Endothelial cell of umbilical vein (primary cell): ENCODE measurements at regions not wholly inside any gene's neighbourhood (a gene's known extent, or its start where the extent isn't known, plus 50 kb on each side); places are given as distances from the start of the nearest gene placed in this dataset.

Source experiments
- BruUV-seq: library from RNA; stranded (reverse); fragments of 400-500 nt; replicated peaks from 2 replicates; lab custom pipeline; 2021; lab: Mats Ljungman, UMichigan
- CTCF ChIA-PET: fragments of 300-600, 350-600 bp; sonication (Branson Sonifier 250); formaldehyde crosslinking; loops from one replicate; lab custom pipeline; 2021; ENCODE audit warnings: antibody characterized with exemption, inconsistent platforms; lab: Charles Lee
- POLR2A ChIA-PET: fragments of 300-600, 350-600 bp; sonication (Branson Sonifier 250); formaldehyde crosslinking; loops from one replicate; lab custom pipeline; 2021; ENCODE audit warnings: antibody characterized with exemption, inconsistent platforms; lab: Charles Lee
- DNase-seq: peaks from one replicate; pipeline ENCODE4 v3.0.0-alpha.2; 2011; ENCODE audit warnings: low read depth, low spot score
- FAIRE-seq: peaks from 2 replicates; lab custom pipeline; 2011; peaks lifted over from hg19 to GRCh38; lab: Jason Lieb, UNC
- H2AFZ ChIP-seq: 2 replicates; pipeline ENCODE4 v1.6.0; 2012; ENCODE audit warnings: low read depth, low read length, control low read depth, inconsistent platforms
- H3K27ac ChIP-seq: 2 replicates; pipeline ENCODE4 v1.5.1; 2011; ENCODE audit warnings: low read depth, mild to moderate bottlenecking, control low read depth, low read length, moderate library complexity; ENCODE audit not compliant: insufficient read depth
- H3K27me3 ChIP-seq, 2 experiments: 2 replicates each; pipeline versions ENCODE4 v1.6.0 to v1.6.1; 2011; ENCODE audit warnings: low read length in 2 of 2, mixed read lengths in 1 of 2; ENCODE audit not compliant: control insufficient read depth in 2 of 2, insufficient read depth in 2 of 2
- H3K36me3 ChIP-seq, 2 experiments: 2 replicates in 1 of 2; 3 replicates in 1 of 2; pipeline ENCODE4 v1.5.1; 2011; ENCODE audit warnings: low read length in 2 of 2, mild to moderate bottlenecking in 1 of 2, moderate library complexity in 1 of 2; ENCODE audit not compliant: control insufficient read depth in 2 of 2, insufficient read depth in 2 of 2; ENCODE audit errors: extremely low read depth in 1 of 2
- H3K4me1 ChIP-seq: 3 replicates; pipeline ENCODE4 v1.5.1; 2011; ENCODE audit warnings: mild to moderate bottlenecking, low read length; ENCODE audit not compliant: control insufficient read depth, insufficient read depth; ENCODE audit errors: extremely low read depth
- H3K4me2 ChIP-seq: 2 replicates; pipeline ENCODE4 v1.6.1; 2011; ENCODE audit warnings: low read length, control low read depth, mixed read lengths; ENCODE audit not compliant: insufficient read depth
- H3K4me3 ChIP-seq, 3 experiments: fragments of 200-600 bp in 1 of 3; sonication (generic), shearing (Covaris generic) in 1 of 3; replicated peaks in 1 of 3; 2 replicates each; pipeline ENCODE4 v1.5.1; 2011 to 2016; ENCODE audit warnings: control low read depth in 3 of 3, low read length in 3 of 3, mild to moderate bottlenecking in 2 of 3, inconsistent platforms in 1 of 3, low read depth in 1 of 3, moderate library complexity in 1 of 3; ENCODE audit not compliant: insufficient read depth in 1 of 3
- H3K79me2 ChIP-seq: 2 replicates; pipeline ENCODE4 v1.6.0; 2012; ENCODE audit warnings: low read length, inconsistent platforms; ENCODE audit not compliant: control insufficient read depth, insufficient read depth
- H3K9ac ChIP-seq: replicated peaks from 2 replicates; pipeline ENCODE3; 2011; ENCODE audit warnings: low read length, control low read depth; ENCODE audit not compliant: insufficient read depth; ENCODE audit errors: extremely low read depth
- H3K9me1 ChIP-seq: replicated peaks from 3 replicates; pipeline ENCODE4 v1.6.0; 2011; ENCODE audit warnings: mild to moderate bottlenecking, low read length; ENCODE audit not compliant: control insufficient read depth, insufficient read depth; ENCODE audit errors: extremely low read depth
- H3K9me3 ChIP-seq: replicated peaks from 2 replicates; pipeline ENCODE4 v1.5.1; 2012; ENCODE audit warnings: low read length, inconsistent platforms; ENCODE audit not compliant: control insufficient read depth, insufficient read depth
- H4K20me1 ChIP-seq: replicated peaks from 2 replicates; pipeline ENCODE3; 2011; ENCODE audit warnings: mild to moderate bottlenecking, low read length; ENCODE audit not compliant: control insufficient read depth, insufficient read depth; ENCODE audit errors: extremely low read depth
- CTCF ChIP-seq, 2 donors: IDR thresholded peaks; 1 replicate in 1 of 2; 2 replicates in 1 of 2; pipeline ENCODE4 v1.5.1; 2011; ENCODE audit warnings: low read length in 2 of 2, mild to moderate bottlenecking in 2 of 2, moderate library complexity in 2 of 2, control low read depth in 1 of 2, inconsistent platforms in 1 of 2, low read depth in 1 of 2; ENCODE audit not compliant: insufficient read depth in 1 of 2; ENCODE audit errors: extremely low read depth in 1 of 2
- EZH2 ChIP-seq: IDR thresholded peaks from 2 replicates; pipeline ENCODE4 v1.6.1; 2012; ENCODE audit warnings: borderline replicate concordance, low read depth, mild to moderate bottlenecking, moderate library complexity, low read length, inconsistent platforms; ENCODE audit not compliant: severe bottlenecking
- FOS ChIP-seq: IDR thresholded peaks from 2 replicates; pipeline ENCODE4 v1.6.1; 2011; ENCODE audit warnings: mild to moderate bottlenecking, low read length, moderate library complexity, borderline replicate concordance; ENCODE audit not compliant: insufficient read depth
- GATA2 ChIP-seq: IDR thresholded peaks from 2 replicates; pipeline ENCODE4 v1.7.0; 2011; ENCODE audit warnings: low read depth, mild to moderate bottlenecking, moderate library complexity, mixed read lengths, low read length; ENCODE audit not compliant: insufficient read length, insufficient read depth
- JUN ChIP-seq: IDR thresholded peaks from 2 replicates; pipeline ENCODE4 v1.6.1; 2011; ENCODE audit warnings: borderline replicate concordance, low read depth; ENCODE audit not compliant: insufficient read length, insufficient read depth
- MAX ChIP-seq: IDR thresholded peaks from 2 replicates; pipeline ENCODE4 v1.6.1; 2011; ENCODE audit not compliant: insufficient read depth, insufficient read length
- MYC ChIP-seq: IDR thresholded peaks from one replicate; pipeline ENCODE4 v1.6.1; 2011; ENCODE audit warnings: mild to moderate bottlenecking, low read depth, low read length
- POLR2A ChIP-seq: IDR thresholded peaks from 2 replicates; pipeline ENCODE4 v1.6.1; 2012; ENCODE audit warnings: low read depth, mild to moderate bottlenecking, control low read depth, low read length
- POLR2AphosphoS5 ChIP-seq: IDR thresholded peaks from 2 replicates; pipeline ENCODE4 v1.6.1; 2012; ENCODE audit warnings: low read depth, mild to moderate bottlenecking, control low read depth, low read length, moderate library complexity; ENCODE audit not compliant: insufficient read depth
- dilution Hi-C: fragments of 300-500 bp; cut with MboI; formaldehyde crosslinking; loops from one replicate; pipeline ENCODE4 v1.15.0; 2019; ENCODE audit warnings: low sequenced_read_pairs; ENCODE audit not compliant: extremely low pct_ligation_motif_present
- intact Hi-C: fragments of 100-400 bp; cut with micrococcal nuclease; formaldehyde crosslinking; loops from one replicate; pipeline ENCODE4 v1.10.0; 2022

- Histone ChIP-seq H4K20me1 (no peaks in the 10 kb centered on the region), H3K27me3 (no peaks in the 10 kb centered on the region), H3K4me1 (no peaks in the 10 kb centered on the region), H3K36me3 (no peaks in the 10 kb centered on the region), H3K9me1 (no peaks in the 10 kb centered on the region), H3K9me3 (peaks cover 4% of the 10 kb centered on the region), H3K4me3 (no peak overlapping the region), H3K9ac (no peak overlapping the region), H3K27ac (no peak overlapping the region), H3K79me2 (no peaks in the 10 kb centered on the region), H2AFZ (no peak overlapping the region), H3K4me2 (no peak overlapping the region)
- FAIRE-seq (no peak), DNase-seq (no peak)
- intact Hi-C loops (no loop called here), dilution Hi-C loops (no loop called here)
- no TSS peak for BruUV-seq
- ChIA-PET POLR2A (no interaction called here), CTCF (no interaction called here)
- TF ChIP-seq MYC: no peak
- TF ChIP-seq FOS: no peak
- no peak for TF ChIP-seq GATA2
Measured at GRCh38 chr5:153118018-153118417, 372.5 kb upstream of the GRIA1 start.

- intact Hi-C loops: no loop called here
- Histone ChIP-seq H3K9me1 (no peaks in the 10 kb centered on the region), H2AFZ (no peak overlapping the region), H3K4me1 (no peaks in the 10 kb centered on the region), H3K9ac (no peak overlapping the region), H3K27me3 (no peaks in the 10 kb centered on the region), H3K27ac (no peak overlapping the region), H3K9me3 (peaks cover 4% of the 10 kb centered on the region), H3K4me3 (no peak overlapping the region), H3K36me3 (no peaks in the 10 kb centered on the region), H3K4me2 (no peak overlapping the region), H4K20me1 (no peaks in the 10 kb centered on the region), H3K79me2 (no peaks in the 10 kb centered on the region)
- POLR2A ChIA-PET: no interaction called here
- FAIRE-seq (no peak), DNase-seq (no peak)
- BruUV-seq: no TSS peak
- CTCF ChIA-PET: no interaction called here
- dilution Hi-C loops: no loop called here
- TF ChIP-seq FOS: no peak
- TF ChIP-seq GATA2: no peak
- no peak for TF ChIP-seq POLR2A
- TF ChIP-seq CTCF (IDR thresholded peaks at IDR 0.05; ENCODE audit: extremely low read depth in 1 of 2, insufficient read depth in 1 of 2, low read depth in 1 of 2, low read length in 2 of 2): no peak
- TF ChIP-seq EZH2: no peak
- no peak for TF ChIP-seq JUN
- no peak for TF ChIP-seq MYC
- TF ChIP-seq POLR2AphosphoS5: no peak
- no peak for TF ChIP-seq MAX
Measured at GRCh38 chr5:153122403-153122802, 368.1 kb upstream of the GRIA1 start.
